Ovary (tissue), 7 donors: ENCODE measurements at regions not wholly inside any gene's neighbourhood (a gene's known extent, or its start where the extent isn't known, plus 50 kb on each side); places are given as distances from the start of the nearest gene placed in this dataset.

Experiments used
- DNase-seq, 5 donors: peaks; one replicate each; pipeline ENCODE4 v3.0.0-alpha.2; 2019 to 2020
- H3K27ac ChIP-seq, 2 donors: fragments of 200-600 bp; one replicate each; pipeline versions ENCODE4 v1.5.1 to v1.8.0; 2019 to 2022
- H3K27me3 ChIP-seq: fragments of 200-600 bp; one replicate; pipeline ENCODE4 v1.8.0; 2022
- H3K36me3 ChIP-seq: fragments of 200-600 bp; sonication (generic); one replicate; pipeline ENCODE4 v1.5.1; 2019
- H3K4me1 ChIP-seq: one replicate; pipeline ENCODE4 v1.8.1; 2013; ENCODE audit warnings: mild to moderate bottlenecking, moderate library complexity; ENCODE audit not compliant: insufficient read depth
- H3K4me3 ChIP-seq: fragments of 200-600 bp; sonication (generic); one replicate; pipeline ENCODE4 v1.5.1; 2017
- H3K9me3 ChIP-seq, 2 donors: fragments of 200-600 bp in 1 of 2; sonication (generic) in 1 of 2; one replicate each; pipeline versions ENCODE4 v1.5.1 to v1.8.1; 2013 to 2019; ENCODE audit warnings: mild to moderate bottlenecking in 1 of 2, moderate library complexity in 1 of 2
- EP300 ChIP-seq: sonication (generic); formaldehyde crosslinking; IDR thresholded peaks from one replicate; pipeline ENCODE4 v1.6.1; 2017; ENCODE audit warnings: antibody characterized with exemption
- POLR2A ChIP-seq: fragments of 450-650 bp; IDR thresholded peaks from one replicate; pipeline ENCODE4 v1.6.1; 2017; ENCODE audit warnings: antibody characterized with exemption, mild to moderate bottlenecking, moderate library complexity
- WGBS, 3 donors: extraction: QIAGEN DNeasy Blood & Tissue Kit in 1 of 3; methylation state at CpG; one replicate each; pipeline versions ENCODE4 v1.1.5 to v1.1.7; 2013 to 2017; 5-methylcytosine and 5-hydroxymethylcytosine counted together
- intact Hi-C, 4 donors: fragments of 100-400 bp; cut with DNase I; formaldehyde crosslinking; loops; one replicate each; pipeline versions ENCODE4 v1.11.0 to v1.15.1; 2022 to 2023
- TF ChIP-seq, protein P1 (sequence below), 3 donors: fragments of 450-650 bp in 2 of 3; fragments of 200-600 bp in 1 of 3; IDR thresholded peaks; one replicate each; pipeline versions ENCODE4 v1.5.1 to v1.8.0; 2016 to 2022; ENCODE audit warnings: antibody characterized with exemption in 3 of 3, mild to moderate bottlenecking in 1 of 3
- donor health status: DM: no; HTN: no; CAD: no; lungs with moderate emphysema.
- donor health status: DM: no; HTN: no; CAD: no.
- donor health status: Bipolar disorder and iron deficiency.
- donor health status: DM: no; HTN: no; CAD: no.
- donor health status: DM: yes; HTN: yes; CAD: no.

- H3K27me3 ChIP-seq = no peaks in the 10 kb centered on the region
- TF ChIP-seq POLR2A (no peak), EP300 (no peak)
- TF ChIP-seq, protein P1, sequence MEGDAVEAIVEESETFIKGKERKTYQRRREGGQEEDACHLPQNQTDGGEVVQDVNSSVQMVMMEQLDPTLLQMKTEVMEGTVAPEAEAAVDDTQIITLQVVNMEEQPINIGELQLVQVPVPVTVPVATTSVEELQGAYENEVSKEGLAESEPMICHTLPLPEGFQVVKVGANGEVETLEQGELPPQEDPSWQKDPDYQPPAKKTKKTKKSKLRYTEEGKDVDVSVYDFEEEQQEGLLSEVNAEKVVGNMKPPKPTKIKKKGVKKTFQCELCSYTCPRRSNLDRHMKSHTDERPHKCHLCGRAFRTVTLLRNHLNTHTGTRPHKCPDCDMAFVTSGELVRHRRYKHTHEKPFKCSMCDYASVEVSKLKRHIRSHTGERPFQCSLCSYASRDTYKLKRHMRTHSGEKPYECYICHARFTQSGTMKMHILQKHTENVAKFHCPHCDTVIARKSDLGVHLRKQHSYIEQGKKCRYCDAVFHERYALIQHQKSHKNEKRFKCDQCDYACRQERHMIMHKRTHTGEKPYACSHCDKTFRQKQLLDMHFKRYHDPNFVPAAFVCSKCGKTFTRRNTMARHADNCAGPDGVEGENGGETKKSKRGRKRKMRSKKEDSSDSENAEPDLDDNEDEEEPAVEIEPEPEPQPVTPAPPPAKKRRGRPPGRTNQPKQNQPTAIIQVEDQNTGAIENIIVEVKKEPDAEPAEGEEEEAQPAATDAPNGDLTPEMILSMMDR (IDR thresholded peaks at IDR 0.05) = no peak
- intact Hi-C loops = no loop called here
- H3K4me3 ChIP-seq = no peak overlapping the region
- H3K36me3 ChIP-seq = no peaks in the 10 kb centered on the region
- H3K9me3 ChIP-seq = no peaks in the 10 kb centered on the region
- DNase-seq = no peak
- H3K27ac ChIP-seq = no peak overlapping the region
- 30 to 38% (median 37%) methylated on average over 3 of the region's 3 CpGs for WGBS, 3 donors
- no peaks in the 10 kb centered on the region for H3K4me1 ChIP-seq
Measured at GRCh38 chrX:20382518-20383297, 116.0 kb upstream of the RPS6KA3 start.

- Histone ChIP-seq H3K4me3 (no peak overlapping the region), H3K4me1 (no peaks in the 10 kb centered on the region), H3K36me3 (no peaks in the 10 kb centered on the region), H3K27me3 (no peaks in the 10 kb centered on the region), H3K9me3 (no peaks in the 10 kb centered on the region), H3K27ac (no peak overlapping the region)
- DNase-seq = no peak
- intact Hi-C loops = no loop called here
- 63 to 72% (median 67%) methylated on average over 1 of the region's 1 CpG for WGBS, 3 donors
- TF ChIP-seq, protein P1 (IDR thresholded peaks at IDR 0.05) = no peak
- TF ChIP-seq POLR2A (no peak), EP300 (no peak)
Measured at GRCh38 chrX:20382082-20382481, 115.4 kb upstream of the RPS6KA3 start.

- 37 to 59% (median 51%) methylated on average over 3 of the region's 3 CpGs for WGBS, 3 donors
- H3K4me1 ChIP-seq = no peaks in the 10 kb centered on the region
- no peak overlapping the region for H3K4me3 ChIP-seq
- DNase-seq = no peak
- H3K27ac ChIP-seq = no peak overlapping the region
- H3K27me3 ChIP-seq = no peaks in the 10 kb centered on the region
- TF ChIP-seq EP300 (no peak), POLR2A (no peak)
- TF ChIP-seq, protein P1 (IDR thresholded peaks at IDR 0.05) = no peak
- intact Hi-C loops = loop anchor here in 1 of 4 donors (10.0 kb wide), 1 partner anchor 174 kb away; no protein-coding TSS in a partner anchor
- H3K9me3 ChIP-seq = no peaks in the 10 kb centered on the region
- H3K36me3 ChIP-seq = no peaks in the 10 kb centered on the region
Measured at GRCh38 chrX:20378233-20378920, 111.7 kb upstream of the RPS6KA3 start.

GRCh38 chrX:20374900-20375438 lies 108.3 kb upstream of the RPS6KA3 start:
- no peaks in the 10 kb centered on the region for H3K36me3 ChIP-seq
- no peaks in the 10 kb centered on the region for H3K27me3 ChIP-seq
- TF ChIP-seq POLR2A (no peak), EP300 (no peak)
- TF ChIP-seq, protein P1 (IDR thresholded peaks at IDR 0.05) = no peak
- no peaks in the 10 kb centered on the region for H3K9me3 ChIP-seq
- 28 to 31% (median 28%) methylated on average over 4 of the region's 4 CpGs for WGBS, 3 donors
- intact Hi-C loops = loop anchor here in 1 of 4 donors (10.0 kb wide), 1 partner anchor 170 kb away; no protein-coding TSS in a partner anchor
- DNase-seq = no peak
- no peak overlapping the region for H3K27ac ChIP-seq
- H3K4me3 ChIP-seq = no peak overlapping the region
- no peaks in the 10 kb centered on the region for H3K4me1 ChIP-seq
